ENCODE measurements at regions not wholly inside any gene's neighbourhood (a gene's known extent, or its start where the extent isn't known, plus 50 kb on each side); places are given as distances from the start of the nearest gene placed in this dataset.

- DNase-seq (ENCODE audit: low read depth in 3 of 3) = peak; percentile 45 to 60 (median 57)
Observed at GRCh38 chr10:77710759-77711682, 73.4 kb upstream of the KCNMA1 start.

GRCh38 chr10:77710081-77710551 lies 72.5 kb upstream of the KCNMA1 start:
- no peak for DNase-seq (ENCODE audit: low read depth in 3 of 3)

GRCh38 chr10:77707570-77707969 lies 70.0 kb upstream of the KCNMA1 start:
- DNase-seq (ENCODE audit: low read depth in 3 of 3) = no peak

- DNase-seq (ENCODE audit: low read depth in 3 of 3) = no peak
Observed at GRCh38 chr10:77702166-77702565, 64.6 kb upstream of the KCNMA1 start.

- no peak for DNase-seq (ENCODE audit: low read depth in 3 of 3)
Observed at GRCh38 chr10:77700086-77700485, 62.5 kb upstream of the KCNMA1 start.

GRCh38 chr10:77699080-77699645 lies 61.6 kb upstream of the KCNMA1 start:
- DNase-seq (ENCODE audit: low read depth in 3 of 3) = no peak

- DNase-seq (ENCODE audit: low read depth in 3 of 3) = no peak
Observed at GRCh38 chr10:77698267-77698931, 60.8 kb upstream of the KCNMA1 start.

- no peak for DNase-seq (ENCODE audit: low read depth in 3 of 3)
Observed at GRCh38 chr10:77696584-77696983, 59.0 kb upstream of the KCNMA1 start.

- no peak for DNase-seq (ENCODE audit: low read depth in 3 of 3)
Observed at GRCh38 chr10:77695186-77695585, 57.6 kb upstream of the KCNMA1 start.

GRCh38 chr10:77692782-77693181 lies 55.2 kb upstream of the KCNMA1 start:
- DNase-seq (ENCODE audit: low read depth in 3 of 3) = no peak

GRCh38 chr10:77689339-77689738 lies 51.7 kb upstream of the KCNMA1 start:
- no peak for DNase-seq (ENCODE audit: low read depth in 3 of 3)

- no peak for DNase-seq (ENCODE audit: low read depth in 3 of 3)
Observed at GRCh38 chr10:77687621-77688020, 50.0 kb upstream of the KCNMA1 start.

All from stimulated activated CD4-positive, alpha-beta T cell treated with anti-CD3 and anti-CD28 coated beads, TNF-alpha, amount 100 ng/mL, for 48 hours (primary cell).